Erythroblast (primary cell): ENCODE measurements at regions not wholly inside any gene's neighbourhood (a gene's known extent, or its start where the extent isn't known, plus 50 kb on each side); places are given as distances from the start of the nearest gene placed in this dataset.

ENCODE experiments used
- GATA1 ChIP-seq: IDR thresholded peaks from 2 replicates; pipeline ENCODE4 v1.6.1; 2011; ENCODE audit warnings: low read depth, mild to moderate bottlenecking, control low read depth, low read length, moderate library complexity
- POLR2A ChIP-seq: IDR thresholded peaks from 2 replicates; pipeline ENCODE4 v1.6.1; 2011; ENCODE audit warnings: mild to moderate bottlenecking, low read length

GRCh38 chr14:62381311-62382070 is 619.3 kb downstream of the SNAPC1 start:
- TF ChIP-seq POLR2A (no peak), GATA1 (no peak)
